Panc1 (cell line): ENCODE measurements at regions not wholly inside any gene's neighbourhood (a gene's known extent, or its start where the extent isn't known, plus 50 kb on each side); places are given as distances from the start of the nearest gene placed in this dataset.

Experiments
- CTCF ChIP-seq: fragments of 450-650 bp; IDR thresholded peaks from 2 replicates; pipeline ENCODE4 v1.5.1; 2017; ENCODE audit warnings: mild to moderate bottlenecking
- REST ChIP-seq, 2 experiments: IDR thresholded peaks; 2 replicates each; pipeline ENCODE4 v1.6.1; 2011 to 2012; ENCODE audit warnings: low read depth in 2 of 2, control low read depth in 1 of 2, low read length in 1 of 2, mild to moderate bottlenecking in 1 of 2, moderate library complexity in 1 of 2; ENCODE audit not compliant: insufficient read depth in 1 of 2

GRCh38 chr18:41416044-41416443 lies 539.0 kb upstream of the PIK3C3 start:
- TF ChIP-seq REST (IDR thresholded peaks at IDR 0.05; ENCODE audit: insufficient read depth in 1 of 2, low read depth in 2 of 2, low read length in 1 of 2) (no peak), CTCF (no peak)
